HL-60 (cell line): ENCODE measurements at regions not wholly inside any gene's neighbourhood (a gene's known extent, or its start where the extent isn't known, plus 50 kb on each side); places are given as distances from the start of the nearest gene placed in this dataset.
A peak's percentile ranks its signal among the peaks of the same experiment; 100 is the strongest.

Experiments
- DNase-seq, 2 experiments: peaks; one replicate each; pipeline ENCODE4 v3.0.0-alpha.2; 2010 to 2020; ENCODE audit warnings: low read depth in 1 of 2, low spot score in 1 of 2
- H3K27ac ChIP-seq: fragments of 250-450 bp; sonication (Bioruptor Pico); replicated peaks from 2 replicates; pipeline ENCODE4 v1.5.1; 2020; ENCODE audit warnings: mild to moderate bottlenecking, moderate library complexity
- H3K27me3 ChIP-seq: fragments of 250-450 bp; sonication (Bioruptor Pico); 2 replicates; pipeline ENCODE4 v1.5.1; 2021; ENCODE audit warnings: mild to moderate bottlenecking, moderate library complexity; ENCODE audit not compliant: insufficient read depth, poor library complexity, severe bottlenecking
- H3K4me3 ChIP-seq: replicated peaks from 2 replicates; pipeline ENCODE4 v1.5.1; 2011; ENCODE audit warnings: mild to moderate bottlenecking, control low read depth, low read length; ENCODE audit not compliant: insufficient read depth
- GABPA ChIP-seq: IDR thresholded peaks from 2 replicates; pipeline ENCODE4 v1.6.1; 2012; ENCODE audit warnings: low read depth
- POLR2AphosphoS5 ChIP-seq: IDR thresholded peaks from 2 replicates; pipeline ENCODE4 v1.6.1; 2012; ENCODE audit warnings: low read depth
- SPI1 ChIP-seq: IDR thresholded peaks from 2 replicates; pipeline ENCODE4 v1.6.1; 2012; ENCODE audit warnings: low read depth, mild to moderate bottlenecking, borderline replicate concordance
- TF ChIP-seq, protein P1 (sequence below): IDR thresholded peaks from one replicate; pipeline ENCODE4 v1.5.1; 2011; ENCODE audit warnings: low read length, control low read depth, inconsistent platforms; ENCODE audit not compliant: insufficient read depth
- TF ChIP-seq, protein P2 (sequence below): IDR thresholded peaks from 2 replicates; pipeline ENCODE4 v1.6.1; 2012; ENCODE audit warnings: low read depth; ENCODE audit not compliant: insufficient replicate concordance

DNA sequence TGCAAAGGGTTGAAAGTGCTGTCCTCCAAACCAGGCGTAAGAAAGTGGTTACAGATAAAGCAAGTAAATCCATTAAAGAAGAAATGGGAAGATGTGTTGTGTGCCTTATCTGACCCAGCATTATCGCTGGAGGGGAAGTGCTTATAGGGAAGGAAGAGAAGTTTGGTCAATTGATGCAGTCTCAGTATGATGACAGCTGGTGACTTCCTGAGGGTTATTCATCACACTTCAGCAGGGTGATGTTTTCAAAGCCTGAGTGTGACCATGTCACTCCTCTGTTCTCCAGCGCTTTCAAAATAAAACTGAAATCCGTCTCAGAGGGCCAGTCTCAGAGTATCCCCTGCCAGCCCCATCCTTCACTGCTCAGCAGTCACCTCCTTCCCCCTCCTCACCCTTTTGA, 505.4 kb upstream of the RBFOX1 start:
- TF ChIP-seq SPI1 (no peak), GABPA (no peak), POLR2AphosphoS5 (no peak)
- TF ChIP-seq, protein P1, sequence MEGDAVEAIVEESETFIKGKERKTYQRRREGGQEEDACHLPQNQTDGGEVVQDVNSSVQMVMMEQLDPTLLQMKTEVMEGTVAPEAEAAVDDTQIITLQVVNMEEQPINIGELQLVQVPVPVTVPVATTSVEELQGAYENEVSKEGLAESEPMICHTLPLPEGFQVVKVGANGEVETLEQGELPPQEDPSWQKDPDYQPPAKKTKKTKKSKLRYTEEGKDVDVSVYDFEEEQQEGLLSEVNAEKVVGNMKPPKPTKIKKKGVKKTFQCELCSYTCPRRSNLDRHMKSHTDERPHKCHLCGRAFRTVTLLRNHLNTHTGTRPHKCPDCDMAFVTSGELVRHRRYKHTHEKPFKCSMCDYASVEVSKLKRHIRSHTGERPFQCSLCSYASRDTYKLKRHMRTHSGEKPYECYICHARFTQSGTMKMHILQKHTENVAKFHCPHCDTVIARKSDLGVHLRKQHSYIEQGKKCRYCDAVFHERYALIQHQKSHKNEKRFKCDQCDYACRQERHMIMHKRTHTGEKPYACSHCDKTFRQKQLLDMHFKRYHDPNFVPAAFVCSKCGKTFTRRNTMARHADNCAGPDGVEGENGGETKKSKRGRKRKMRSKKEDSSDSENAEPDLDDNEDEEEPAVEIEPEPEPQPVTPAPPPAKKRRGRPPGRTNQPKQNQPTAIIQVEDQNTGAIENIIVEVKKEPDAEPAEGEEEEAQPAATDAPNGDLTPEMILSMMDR: no peak
- TF ChIP-seq, protein P2, sequence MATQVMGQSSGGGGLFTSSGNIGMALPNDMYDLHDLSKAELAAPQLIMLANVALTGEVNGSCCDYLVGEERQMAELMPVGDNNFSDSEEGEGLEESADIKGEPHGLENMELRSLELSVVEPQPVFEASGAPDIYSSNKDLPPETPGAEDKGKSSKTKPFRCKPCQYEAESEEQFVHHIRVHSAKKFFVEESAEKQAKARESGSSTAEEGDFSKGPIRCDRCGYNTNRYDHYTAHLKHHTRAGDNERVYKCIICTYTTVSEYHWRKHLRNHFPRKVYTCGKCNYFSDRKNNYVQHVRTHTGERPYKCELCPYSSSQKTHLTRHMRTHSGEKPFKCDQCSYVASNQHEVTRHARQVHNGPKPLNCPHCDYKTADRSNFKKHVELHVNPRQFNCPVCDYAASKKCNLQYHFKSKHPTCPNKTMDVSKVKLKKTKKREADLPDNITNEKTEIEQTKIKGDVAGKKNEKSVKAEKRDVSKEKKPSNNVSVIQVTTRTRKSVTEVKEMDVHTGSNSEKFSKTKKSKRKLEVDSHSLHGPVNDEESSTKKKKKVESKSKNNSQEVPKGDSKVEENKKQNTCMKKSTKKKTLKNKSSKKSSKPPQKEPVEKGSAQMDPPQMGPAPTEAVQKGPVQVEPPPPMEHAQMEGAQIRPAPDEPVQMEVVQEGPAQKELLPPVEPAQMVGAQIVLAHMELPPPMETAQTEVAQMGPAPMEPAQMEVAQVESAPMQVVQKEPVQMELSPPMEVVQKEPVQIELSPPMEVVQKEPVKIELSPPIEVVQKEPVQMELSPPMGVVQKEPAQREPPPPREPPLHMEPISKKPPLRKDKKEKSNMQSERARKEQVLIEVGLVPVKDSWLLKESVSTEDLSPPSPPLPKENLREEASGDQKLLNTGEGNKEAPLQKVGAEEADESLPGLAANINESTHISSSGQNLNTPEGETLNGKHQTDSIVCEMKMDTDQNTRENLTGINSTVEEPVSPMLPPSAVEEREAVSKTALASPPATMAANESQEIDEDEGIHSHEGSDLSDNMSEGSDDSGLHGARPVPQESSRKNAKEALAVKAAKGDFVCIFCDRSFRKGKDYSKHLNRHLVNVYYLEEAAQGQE: no peak
- Histone ChIP-seq H3K27ac (no peak overlapping the region), H3K4me3 (no peak overlapping the region), H3K27me3 (no peaks in the 10 kb centered on the region)
- peak in 1 of 2 experiments; percentile 1 for DNase-seq

DNA sequence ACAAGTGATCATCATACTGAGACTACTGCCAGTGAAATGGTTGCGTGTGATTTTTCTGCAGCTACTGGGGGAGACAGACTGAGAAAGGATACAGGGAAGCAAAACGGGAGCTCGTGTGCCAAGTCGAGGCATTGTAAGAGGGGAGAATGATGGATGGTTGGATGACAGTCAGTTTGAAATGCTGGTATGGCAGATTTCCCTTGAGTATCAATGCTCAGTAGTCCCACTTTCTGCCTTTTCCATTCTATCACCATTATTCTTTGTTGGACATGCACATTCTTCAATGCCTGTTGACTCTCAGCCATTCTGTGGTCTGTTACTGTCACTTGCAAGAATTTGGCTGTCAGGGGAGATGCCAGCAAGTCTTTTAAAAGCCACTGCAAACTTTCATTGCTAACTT, 510.6 kb upstream of the RBFOX1 start:
- Histone ChIP-seq H3K27me3 (no peaks in the 10 kb centered on the region), H3K4me3 (no peak overlapping the region), H3K27ac (no peak overlapping the region)
- no peak for DNase-seq
- TF ChIP-seq, protein P2: no peak
- TF ChIP-seq SPI1 (no peak), POLR2AphosphoS5 (no peak), GABPA (no peak)
- TF ChIP-seq, protein P1: no peak

- no peak overlapping the region for H3K4me3 ChIP-seq
- DNase-seq: no peak
- no peak overlapping the region for H3K27ac ChIP-seq
- H3K27me3 ChIP-seq: no peaks in the 10 kb centered on the region
- TF ChIP-seq POLR2AphosphoS5 (no peak), SPI1 (no peak), GABPA (no peak)
- TF ChIP-seq, protein P1: no peak
- TF ChIP-seq, protein P2: no peak
Observed at GRCh38 chr16:6804461-6804860, 528.2 kb upstream of the RBFOX1 start.
